HFFc6 (cell line): ENCODE measurements at regions not wholly inside any gene's neighbourhood (a gene's known extent, or its start where the extent isn't known, plus 50 kb on each side); places are given as distances from the start of the nearest gene placed in this dataset.
A peak's percentile ranks its signal among the peaks of the same experiment; 100 is the strongest.

Experiments
- DNase-seq: peaks from one replicate; pipeline ENCODE4 v3.0.0-alpha.2; 2018
- H3K27ac Mint-ChIP-seq: 2 replicates; pipeline ENCODE4 v1.8.0; 2020; ENCODE audit warnings: mild to moderate bottlenecking, mixed read lengths
- H3K27me3 Mint-ChIP-seq: 2 replicates; pipeline ENCODE4 v1.8.0; 2021; ENCODE audit warnings: mild to moderate bottlenecking, moderate library complexity, mixed read lengths; ENCODE audit not compliant: insufficient read depth
- H3K36me3 Mint-ChIP-seq: 2 replicates; pipeline ENCODE4 v1.8.0; 2021; ENCODE audit warnings: low read depth, mixed read lengths
- H3K4me1 Mint-ChIP-seq: 2 replicates; pipeline ENCODE4 v1.8.0; 2020; ENCODE audit warnings: low read depth, mixed read lengths
- H3K4me3 Mint-ChIP-seq: 2 replicates; pipeline ENCODE4 v1.8.0; 2020; ENCODE audit warnings: mild to moderate bottlenecking, moderate library complexity, mixed read lengths
- H3K9me3 Mint-ChIP-seq: 2 replicates; pipeline ENCODE4 v1.8.0; 2020; ENCODE audit warnings: mild to moderate bottlenecking, mixed read lengths
- CTCF ChIP-seq: fragments of 200-600 bp; sonication (generic); IDR thresholded peaks from 2 replicates; pipeline ENCODE4 v1.5.0; 2021; ENCODE audit warnings: antibody characterized with exemption, mild to moderate bottlenecking

GRCh38 chr12:65525491-65526141 is 247.1 kb downstream of the MSRB3 start:
- TF ChIP-seq CTCF, result no peak
- H3K27me3 Mint-ChIP-seq, result no peaks in the 10 kb centered on the region; the same call in 1 of the 2 replicates
- H3K27ac Mint-ChIP-seq, result peak overlapping the region; percentile 95
- peak; percentile 97 for DNase-seq
- peak overlapping the region; percentile 58 for H3K4me3 Mint-ChIP-seq
- peaks cover 26% of the 10 kb centered on the region for H3K36me3 Mint-ChIP-seq
- peaks cover 81% of the 10 kb centered on the region for H3K4me1 Mint-ChIP-seq
- no peaks in the 10 kb centered on the region for H3K9me3 Mint-ChIP-seq

DNA sequence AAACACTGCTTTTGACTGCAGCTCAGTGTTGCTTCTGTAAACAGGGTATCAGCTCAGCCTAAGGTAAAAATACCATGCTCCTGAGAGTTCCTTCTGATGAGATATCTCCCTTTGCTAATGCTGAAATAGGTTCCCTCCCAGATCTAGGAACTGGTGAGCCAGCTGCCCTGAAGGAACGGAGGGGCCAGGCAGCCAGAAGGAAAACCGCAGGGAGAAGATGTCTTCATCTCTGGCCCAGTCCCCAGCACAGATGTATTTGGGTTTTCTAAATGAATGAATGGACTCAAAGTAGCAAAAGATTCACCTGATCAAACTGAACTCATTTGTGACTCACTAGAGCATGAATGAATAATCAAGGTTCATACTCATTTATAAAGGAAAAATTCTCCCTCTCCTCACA is 247.8 kb downstream of the MSRB3 start:
- H3K9me3 Mint-ChIP-seq, result no peaks in the 10 kb centered on the region
- H3K4me3 Mint-ChIP-seq, result peak overlapping the region; percentile 52
- peaks cover 78% of the 10 kb centered on the region for H3K4me1 Mint-ChIP-seq
- peak; percentile 37 for DNase-seq
- TF ChIP-seq CTCF, result no peak
- H3K36me3 Mint-ChIP-seq, result peaks cover 26% of the 10 kb centered on the region
- H3K27me3 Mint-ChIP-seq, result no peaks in the 10 kb centered on the region; the same call in 1 of the 2 replicates
- peak overlapping the region; percentile 95 for H3K27ac Mint-ChIP-seq

- Mint-ChIP-seq H3K27me3 (no peaks in the 10 kb centered on the region; the same call in 1 of the 2 replicates), H3K27ac (no peak overlapping the region), H3K9me3 (no peaks in the 10 kb centered on the region), H3K4me1 (peaks cover 83% of the 10 kb centered on the region), H3K36me3 (peaks cover 26% of the 10 kb centered on the region), H3K4me3 (no peak overlapping the region)
- no peak for TF ChIP-seq CTCF
- no peak for DNase-seq
These were observed 249.6 kb downstream of the MSRB3 start for GRCh38 chr12:65528127-65528526.

DNA sequence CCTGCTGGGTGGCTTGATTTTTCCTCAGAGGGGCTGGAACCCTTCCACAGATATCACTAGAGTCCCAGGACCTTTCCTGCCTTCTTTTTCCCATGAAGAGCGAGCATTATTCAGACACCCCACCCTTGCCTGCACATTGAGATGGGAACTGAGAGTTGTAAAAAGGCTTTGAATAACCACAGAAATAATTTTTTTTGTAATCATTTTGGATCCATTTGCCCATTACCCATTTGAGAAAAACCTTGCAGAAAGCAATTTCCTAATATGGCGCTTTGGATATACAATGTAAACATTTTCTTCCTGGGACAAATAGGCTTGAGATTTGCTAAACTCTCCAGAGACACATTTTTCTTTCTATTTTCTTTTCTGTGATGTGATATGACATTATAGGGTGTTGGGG is 250.6 kb downstream of the MSRB3 start:
- H3K36me3 Mint-ChIP-seq, result peaks cover 26% of the 10 kb centered on the region
- no peak overlapping the region for H3K27ac Mint-ChIP-seq
- no peak for DNase-seq
- H3K4me1 Mint-ChIP-seq, result peaks cover 83% of the 10 kb centered on the region
- no peak for TF ChIP-seq CTCF
- H3K27me3 Mint-ChIP-seq, result no peaks in the 10 kb centered on the region; the same call in 1 of the 2 replicates
- H3K9me3 Mint-ChIP-seq, result no peaks in the 10 kb centered on the region
- H3K4me3 Mint-ChIP-seq, result no peak overlapping the region

DNA sequence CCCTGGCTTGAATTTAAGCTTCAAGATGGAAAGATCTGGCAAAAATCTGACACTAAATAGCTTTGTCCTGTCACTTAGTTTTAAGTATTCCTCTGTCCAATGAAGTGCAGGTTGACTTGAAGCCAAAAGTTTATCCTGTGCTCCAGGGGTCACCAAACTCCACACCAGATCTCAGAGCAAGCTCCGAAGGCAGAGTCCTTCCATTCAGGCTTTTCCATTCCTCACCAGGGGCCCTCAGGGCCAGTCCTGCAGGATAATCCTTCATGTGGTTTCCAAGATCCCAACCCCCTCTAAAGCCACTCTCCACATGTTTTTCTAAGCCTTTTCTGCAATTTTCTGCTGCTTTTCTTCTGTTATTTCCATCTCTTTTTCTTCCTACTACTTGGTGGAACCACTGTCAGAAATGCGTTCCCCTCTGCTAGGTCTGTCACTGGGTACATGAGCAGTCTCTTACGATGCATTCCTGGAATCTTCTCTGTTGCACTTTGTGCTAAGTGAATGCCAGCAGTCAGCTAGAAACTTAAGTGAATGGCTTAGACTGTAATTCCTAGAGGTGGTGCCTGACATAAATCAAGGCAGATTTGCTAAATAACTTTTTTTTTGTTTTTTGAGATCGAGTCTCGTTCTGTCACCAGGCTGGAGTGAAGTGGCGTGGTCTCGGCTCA is 251.4 kb downstream of the MSRB3 start:
- H3K27ac Mint-ChIP-seq, result no peak overlapping the region; the same call in 1 of the 2 replicates
- DNase-seq, result no peak
- H3K27me3 Mint-ChIP-seq, result no peaks in the 10 kb centered on the region; the same call in 1 of the 2 replicates
- peaks cover 83% of the 10 kb centered on the region for H3K4me1 Mint-ChIP-seq
- no peaks in the 10 kb centered on the region for H3K9me3 Mint-ChIP-seq
- peaks cover 27% of the 10 kb centered on the region for H3K36me3 Mint-ChIP-seq
- no peak for TF ChIP-seq CTCF
- no peak overlapping the region for H3K4me3 Mint-ChIP-seq
